Spleen (tissue), 11 donors: ENCODE measurements at regions not wholly inside any gene's neighbourhood (a gene's known extent, or its start where the extent isn't known, plus 50 kb on each side); places are given as distances from the start of the nearest gene placed in this dataset.
A peak's percentile ranks its signal among the peaks of the same experiment; 100 is the strongest.

Experiments used
- DNase-seq: peaks from one replicate; pipeline ENCODE4 v3.0.0-alpha.2; 2020
- H3K27ac ChIP-seq, 8 donors: fragments of 200-600 bp; sonication (generic) in 7 of 8; 1 replicate in 4 of 8; 2 replicates in 4 of 8; pipeline versions ENCODE4 v1.5.0 to v1.8.0; 2016 to 2021; ENCODE audit warnings: inconsistent platforms in 4 of 8, mild to moderate bottlenecking in 4 of 8, moderate library complexity in 1 of 8
- H3K27me3 ChIP-seq, 7 donors: fragments of 200-600 bp; sonication (generic) in 6 of 7; replicated peaks in 1 of 7; 1 replicate in 4 of 7; 2 replicates in 3 of 7; pipeline versions ENCODE4 v1.5.0 to v1.8.0; 2016 to 2021; ENCODE audit warnings: inconsistent platforms in 3 of 7, mild to moderate bottlenecking in 1 of 7
- H3K36me3 ChIP-seq, 6 donors: fragments of 200-600 bp; sonication (generic) in 5 of 6; 1 replicate in 4 of 6; 2 replicates in 2 of 6; pipeline versions ENCODE4 v1.5.0 to v1.8.0; 2016 to 2021; ENCODE audit warnings: inconsistent platforms in 2 of 6
- H3K4me1 ChIP-seq, 6 donors: fragments of 200-600 bp; sonication (generic) in 5 of 6; 1 replicate in 3 of 6; 2 replicates in 3 of 6; pipeline versions ENCODE4 v1.5.0 to v1.8.0; 2016 to 2021; ENCODE audit warnings: inconsistent platforms in 3 of 6
- H3K4me3 ChIP-seq, 8 donors: fragments of 200-600 bp; sonication (generic) in 7 of 8; 1 replicate in 4 of 8; 2 replicates in 4 of 8; pipeline versions ENCODE4 v1.5.0 to v1.8.0; 2016 to 2021; ENCODE audit warnings: inconsistent platforms in 4 of 8, mild to moderate bottlenecking in 4 of 8, moderate library complexity in 2 of 8
- H3K9me3 ChIP-seq, 8 donors: fragments of 200-600 bp; sonication (generic) in 7 of 8; 1 replicate in 4 of 8; 2 replicates in 4 of 8; pipeline versions ENCODE4 v1.5.0 to v1.8.0; 2016 to 2021; ENCODE audit warnings: inconsistent platforms in 4 of 8
- POLR2A ChIP-seq, 3 donors: fragments of 450-650 bp; IDR thresholded peaks; one replicate each; pipeline ENCODE4 v1.5.1; 2017; ENCODE audit warnings: antibody characterized with exemption in 3 of 3, mild to moderate bottlenecking in 1 of 3
- POLR2AphosphoS5 ChIP-seq, 3 donors: sonication (generic); formaldehyde crosslinking; IDR thresholded peaks; one replicate each; pipeline ENCODE4 v1.5.1; 2017; ENCODE audit warnings: antibody characterized with exemption in 3 of 3
- WGBS, 5 donors: extraction: QIAGEN DNeasy Blood & Tissue Kit in 3 of 5; methylation state at CpG; one replicate each; pipeline versions ENCODE4 v1.1.5 to v1.1.7; 2013 to 2018; 5-methylcytosine and 5-hydroxymethylcytosine counted together
- intact Hi-C: fragments of 100-400 bp; cut with DNase I; formaldehyde crosslinking; loops from one replicate; pipeline ENCODE4 v1.15.0; 2023; ENCODE audit warnings: low total_unique reads
- TF ChIP-seq, protein P1 (sequence below), 11 experiments: fragments of 200-600 bp in 7 of 11; fragments of 450-650 bp in 4 of 11; sonication (generic) in 4 of 11; IDR thresholded peaks in 8 of 11; conservative IDR thresholded peaks in 3 of 11; 1 replicate in 7 of 11; 2 replicates in 4 of 11; pipeline versions ENCODE4 v1.4.0 to v1.8.0; 2016 to 2021; ENCODE audit warnings: antibody characterized with exemption in 11 of 11, inconsistent platforms in 4 of 11, mild to moderate bottlenecking in 1 of 11
- donor health status: healthy with polysubstance abuse.
- donor health status: DM: no; HTN: no; CAD: no; lungs with moderate emphysema.
- donor health status: DM: no; HTN: no; CAD: no.
- donor health status: Bipolar disorder and iron deficiency.
- donor health status: healthy.
- donor health status: DM: no; HTN: no; CAD: no.
- donor health status: DM: yes; HTN: yes; CAD: no.

DNA sequence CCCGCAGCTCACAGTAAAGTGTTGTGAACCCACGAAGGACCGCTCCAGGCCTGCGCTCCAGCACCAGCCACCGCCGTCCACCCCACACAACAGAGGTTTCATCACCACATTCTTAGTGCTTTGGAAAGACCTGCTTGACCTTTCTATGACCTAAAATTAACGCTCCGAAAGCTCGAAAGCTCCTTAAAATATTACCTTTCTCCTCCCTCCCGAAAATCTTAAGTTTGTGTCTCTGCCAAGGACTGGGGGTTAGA, 149.2 kb downstream of the TWIST2 start:
- no peak for TF ChIP-seq POLR2AphosphoS5 (IDR thresholded peaks at IDR 0.05)
- TF ChIP-seq, protein P1, sequence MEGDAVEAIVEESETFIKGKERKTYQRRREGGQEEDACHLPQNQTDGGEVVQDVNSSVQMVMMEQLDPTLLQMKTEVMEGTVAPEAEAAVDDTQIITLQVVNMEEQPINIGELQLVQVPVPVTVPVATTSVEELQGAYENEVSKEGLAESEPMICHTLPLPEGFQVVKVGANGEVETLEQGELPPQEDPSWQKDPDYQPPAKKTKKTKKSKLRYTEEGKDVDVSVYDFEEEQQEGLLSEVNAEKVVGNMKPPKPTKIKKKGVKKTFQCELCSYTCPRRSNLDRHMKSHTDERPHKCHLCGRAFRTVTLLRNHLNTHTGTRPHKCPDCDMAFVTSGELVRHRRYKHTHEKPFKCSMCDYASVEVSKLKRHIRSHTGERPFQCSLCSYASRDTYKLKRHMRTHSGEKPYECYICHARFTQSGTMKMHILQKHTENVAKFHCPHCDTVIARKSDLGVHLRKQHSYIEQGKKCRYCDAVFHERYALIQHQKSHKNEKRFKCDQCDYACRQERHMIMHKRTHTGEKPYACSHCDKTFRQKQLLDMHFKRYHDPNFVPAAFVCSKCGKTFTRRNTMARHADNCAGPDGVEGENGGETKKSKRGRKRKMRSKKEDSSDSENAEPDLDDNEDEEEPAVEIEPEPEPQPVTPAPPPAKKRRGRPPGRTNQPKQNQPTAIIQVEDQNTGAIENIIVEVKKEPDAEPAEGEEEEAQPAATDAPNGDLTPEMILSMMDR (IDR thresholded peaks at IDR 0.05 in 8 of 11, conservative IDR thresholded peaks at IDR 0.05 in 3 of 11): no peak
- no peak for TF ChIP-seq POLR2A (IDR thresholded peaks at IDR 0.05)
- no peak for DNase-seq
- no peak overlapping the region for H3K27ac ChIP-seq
- H3K36me3 ChIP-seq: no peaks in the 10 kb centered on the region
- peaks cover 0 to 34% (median 21%) of the 10 kb centered on the region in 8 donors for H3K9me3 ChIP-seq
- intact Hi-C loops: no loop called here
- H3K4me1 ChIP-seq: no peaks in the 10 kb centered on the region
- H3K27me3 ChIP-seq: peaks cover 0 to 24% (median 0%) of the 10 kb centered on the region in 7 donors
- no peak overlapping the region for H3K4me3 ChIP-seq
- 77 to 92% (median 86%) methylated on average over 10 of the region's 10 CpGs for WGBS, 5 donors

DNA sequence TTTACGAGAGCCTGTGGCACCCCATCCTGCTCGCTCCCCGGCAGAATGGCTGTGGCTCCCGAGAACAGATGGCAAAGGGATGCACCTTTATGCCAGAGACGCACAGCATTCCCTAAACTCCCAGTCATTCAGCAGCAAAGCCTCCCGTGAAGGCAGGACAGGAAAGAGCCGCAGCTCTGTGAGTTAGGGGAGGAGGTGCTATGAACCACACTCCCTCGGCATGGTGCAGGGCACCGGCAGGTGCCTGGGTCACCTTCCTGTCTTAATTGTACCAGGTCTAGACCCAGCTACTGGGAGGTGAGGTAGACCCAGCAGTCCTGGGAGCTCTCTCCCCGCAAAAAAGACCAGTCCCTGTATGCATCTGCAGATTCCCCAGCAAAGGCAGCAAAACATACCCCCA, 149.8 kb downstream of the TWIST2 start:
- Histone ChIP-seq H3K4me1 (no peaks in the 10 kb centered on the region), H3K36me3 (no peaks in the 10 kb centered on the region), H3K27ac (no peak overlapping the region), H3K9me3 (peaks cover 0 to 38% (median 21%) of the 10 kb centered on the region in 8 donors), H3K27me3 (peaks cover 0 to 28% (median 0%) of the 10 kb centered on the region in 7 donors), H3K4me3 (no peak overlapping the region)
- WGBS, 5 donors: 77 to 86% (median 84%) methylated on average over 9 to 10 of the region's 10 CpGs
- DNase-seq: peak; percentile 33
- intact Hi-C loops: no loop called here
- TF ChIP-seq POLR2AphosphoS5 (IDR thresholded peaks at IDR 0.05) (no peak), POLR2A (IDR thresholded peaks at IDR 0.05) (no peak)
- TF ChIP-seq, protein P1 (IDR thresholded peaks at IDR 0.05 in 8 of 11, conservative IDR thresholded peaks at IDR 0.05 in 3 of 11): no peak
